ENCODE measurements at regions not wholly inside any gene's neighbourhood (a gene's known extent, or its start where the extent isn't known, plus 50 kb on each side); places are given as distances from the start of the nearest gene placed in this dataset.
"Not testable (repeated sequence)": the region's sequence is repeated elsewhere in the genome, so short reads cannot be mapped to it uniquely, and the experiment has no call there.

DNA sequence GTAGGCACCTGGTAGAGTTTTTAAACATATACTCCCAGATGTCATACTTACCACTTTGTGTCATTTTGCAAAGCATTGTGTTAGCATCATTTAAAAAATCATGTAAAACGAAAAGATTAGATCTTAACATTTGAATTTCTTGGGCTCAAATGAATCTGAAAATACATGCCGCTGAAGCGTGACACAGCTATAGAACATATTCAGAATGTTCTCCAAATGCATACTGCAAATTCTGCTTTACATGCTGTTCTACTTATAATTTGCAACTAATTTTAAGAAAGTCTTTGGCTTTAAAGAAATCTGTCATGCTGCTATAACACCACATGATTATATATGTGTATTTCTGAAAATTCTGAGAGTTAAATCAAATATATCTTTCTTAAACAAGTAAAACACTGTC lies 109.2 kb upstream of the CAV2 start:
- no peak for DNase-seq
- H3K4me1 Mint-ChIP-seq, result no peaks in the 10 kb centered on the region
- no peak overlapping the region for H3K4me3 Mint-ChIP-seq
- no peak for ATAC-seq
- no peak overlapping the region for H3K27ac Mint-ChIP-seq
- peaks cover 21% of the 10 kb centered on the region for H3K27me3 Mint-ChIP-seq
- no peaks in the 10 kb centered on the region for H3K9me3 Mint-ChIP-seq

DNA sequence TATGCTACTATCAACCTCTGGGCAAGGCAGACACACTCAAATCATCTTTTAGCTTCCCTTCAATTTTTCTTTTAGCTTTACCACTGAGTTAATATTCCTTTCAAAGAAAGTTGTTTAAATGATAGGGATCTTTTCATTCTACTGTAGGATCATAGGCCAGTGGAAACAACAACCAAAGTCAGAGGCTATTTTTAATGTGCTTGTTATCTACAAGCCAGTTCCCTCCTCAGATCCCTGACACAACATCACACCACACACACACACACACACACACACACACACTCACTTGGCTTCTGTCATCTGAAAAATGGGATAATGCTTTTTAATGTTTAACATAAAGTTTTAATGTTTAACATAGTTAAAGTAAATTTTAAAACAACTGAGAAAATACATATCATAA lies 106.7 kb upstream of the CAV2 start:
- H3K4me1 Mint-ChIP-seq, result no peaks in the 10 kb centered on the region
- ATAC-seq (no peak), DNase-seq (no peak)
- peaks cover 19% of the 10 kb centered on the region for H3K27me3 Mint-ChIP-seq
- H3K4me3 Mint-ChIP-seq, result no peak overlapping the region
- no peak overlapping the region for H3K27ac Mint-ChIP-seq
- peaks cover 0 to 2% of the 10 kb centered on the region in 2 donors for H3K9me3 Mint-ChIP-seq

DNA sequence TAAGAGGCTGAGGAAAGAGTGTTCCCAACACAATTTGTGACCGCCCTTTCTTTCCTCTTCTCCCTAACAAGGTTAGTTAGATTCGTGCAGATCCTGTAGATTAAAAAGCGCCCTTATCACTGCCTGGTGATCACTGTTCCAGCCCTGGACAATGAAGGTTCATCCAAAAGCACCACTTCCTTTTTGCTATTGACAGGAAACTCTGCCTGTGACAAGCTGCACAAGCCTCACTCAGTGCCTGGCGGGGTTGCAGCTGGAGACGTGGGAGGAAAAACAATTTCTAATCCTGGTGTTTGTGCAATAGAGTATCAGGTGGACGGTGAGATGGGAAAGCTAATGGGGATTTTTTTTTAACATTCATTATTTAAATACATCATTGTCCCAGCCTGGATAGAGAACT lies 105.9 kb upstream of the CAV2 start:
- Mint-ChIP-seq H3K4me3 (no peak overlapping the region), H3K9me3 (peaks cover 0 to 7% of the 10 kb centered on the region in 2 donors), H3K4me1 (no peaks in the 10 kb centered on the region), H3K27ac (no peak overlapping the region), H3K27me3 (peaks cover 19% of the 10 kb centered on the region)
- DNase-seq (no peak), ATAC-seq (no peak)

DNA sequence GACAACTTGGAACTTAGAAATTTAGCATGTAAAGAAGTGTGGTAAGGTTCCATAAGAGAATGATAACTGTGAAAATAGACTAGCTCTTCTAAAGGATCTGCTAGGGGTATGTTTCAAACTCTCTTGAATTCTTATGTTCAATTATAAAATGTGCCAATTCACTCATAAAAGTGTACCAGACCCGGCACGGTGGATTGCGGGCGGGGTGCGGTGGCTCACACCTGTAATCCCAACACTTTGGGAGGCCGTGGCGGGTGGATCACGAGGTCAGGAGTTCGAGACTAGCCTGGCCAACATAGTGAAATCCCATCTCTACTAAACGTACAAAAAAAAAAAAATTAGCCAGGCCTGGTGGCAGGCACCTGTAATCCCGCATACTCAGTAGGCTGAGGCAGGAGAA lies 105.4 kb upstream of the CAV2 start:
- no peak for ATAC-seq
- H3K4me3 Mint-ChIP-seq, result no peak overlapping the region
- no peak overlapping the region for H3K27ac Mint-ChIP-seq
- no peak for DNase-seq
- H3K4me1 Mint-ChIP-seq, result no peaks in the 10 kb centered on the region
- H3K27me3 Mint-ChIP-seq, result peaks cover 19% of the 10 kb centered on the region
- peaks cover 0 to 7% of the 10 kb centered on the region in 2 donors for H3K9me3 Mint-ChIP-seq

DNA sequence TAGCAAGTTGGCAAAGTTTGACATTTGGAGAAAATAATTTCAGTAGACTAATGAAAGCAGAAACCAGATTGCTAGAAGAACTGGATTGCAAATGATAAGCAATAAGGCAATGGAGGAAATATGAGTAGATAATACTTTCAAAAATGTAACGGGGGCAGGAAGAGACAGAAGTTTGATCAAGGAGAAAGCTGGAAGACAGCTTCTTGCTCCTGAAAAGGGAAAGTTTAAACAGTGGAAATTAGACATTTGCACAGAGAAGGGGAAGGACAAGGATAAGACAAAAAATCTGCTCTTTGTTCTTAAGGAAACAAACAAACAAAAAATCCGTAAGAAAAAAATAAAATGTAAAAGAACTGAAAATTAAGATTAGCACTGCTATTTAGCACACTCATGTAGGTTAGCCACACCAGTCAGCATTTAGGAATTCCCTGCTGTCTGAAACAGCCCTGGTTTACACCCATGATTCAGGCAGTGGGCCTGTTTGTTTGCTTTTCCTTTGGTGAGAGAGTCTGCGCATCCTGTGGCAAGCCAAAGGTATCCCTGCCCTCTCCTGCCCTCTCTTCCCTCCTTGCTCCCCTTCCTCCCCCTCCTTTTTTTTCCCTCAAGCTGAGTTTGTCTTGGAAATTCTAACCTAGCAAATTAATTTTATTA lies 104.3 kb upstream of the CAV2 start:
- no peak overlapping the region for H3K27ac Mint-ChIP-seq
- H3K4me3 Mint-ChIP-seq, result no peak overlapping the region
- H3K27me3 Mint-ChIP-seq, result peaks cover 20% of the 10 kb centered on the region
- no peak for ATAC-seq
- no peak for DNase-seq
- H3K9me3 Mint-ChIP-seq, result peaks cover 0 to 7% of the 10 kb centered on the region in 2 donors
- H3K4me1 Mint-ChIP-seq, result no peaks in the 10 kb centered on the region

DNA sequence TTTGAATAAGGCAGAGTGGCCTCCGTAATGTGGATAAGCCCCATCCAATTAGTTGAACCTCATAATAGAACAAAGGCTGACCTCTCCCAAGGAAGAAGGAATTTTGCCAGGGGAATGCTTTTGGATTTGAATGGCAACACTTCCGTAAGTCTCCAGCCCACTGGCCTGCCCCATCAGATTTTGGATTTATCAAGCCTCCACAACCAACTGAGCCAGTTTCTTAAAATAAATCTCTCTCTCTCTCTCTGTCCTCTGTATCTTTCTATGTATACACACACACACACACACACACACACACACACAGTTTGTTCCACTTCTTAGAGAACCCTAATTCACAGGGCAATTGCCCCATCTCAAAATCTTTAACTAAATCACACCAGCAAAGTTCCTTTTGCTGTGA lies 100.9 kb upstream of the CAV2 start:
- H3K27ac Mint-ChIP-seq, result no peak overlapping the region
- H3K9me3 Mint-ChIP-seq, result peaks cover 0 to 7% of the 10 kb centered on the region in 2 donors
- no peak for ATAC-seq

DNA sequence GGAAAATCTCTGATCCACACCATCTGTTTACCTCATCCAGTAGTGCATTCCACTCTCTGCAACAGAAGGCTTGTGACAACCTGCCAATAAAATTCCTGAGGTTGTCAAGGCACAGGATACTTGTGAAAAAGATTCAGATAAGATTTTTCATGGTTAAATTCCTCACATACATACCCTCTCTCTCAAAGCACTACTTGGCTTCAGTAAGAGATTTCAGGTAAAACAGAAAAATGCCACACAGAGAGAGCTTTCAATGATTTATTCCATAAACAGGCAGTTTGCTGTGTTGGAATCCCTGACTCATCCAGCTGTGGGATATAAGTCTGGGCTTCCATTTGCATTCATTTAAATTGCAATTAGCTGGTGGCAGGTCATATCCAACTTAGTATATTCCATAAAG lies 99.7 kb upstream of the CAV2 start:
- Mint-ChIP-seq H3K9me3 (peaks cover 0 to 7% of the 10 kb centered on the region in 2 donors), H3K4me3 (no peak overlapping the region), H3K4me1 (no peaks in the 10 kb centered on the region), H3K27me3 (peaks cover 31% of the 10 kb centered on the region), H3K27ac (no peak overlapping the region)
- DNase-seq, result no peak
- ATAC-seq, result no peak

More for the DNA sequence above, 100.9 kb upstream of the CAV2 start:
- Mint-ChIP-seq H3K4me3 (no peak overlapping the region), H3K27me3 (peaks cover 40% of the 10 kb centered on the region), H3K4me1 (no peaks in the 10 kb centered on the region)
- DNase-seq, result no peak

DNA sequence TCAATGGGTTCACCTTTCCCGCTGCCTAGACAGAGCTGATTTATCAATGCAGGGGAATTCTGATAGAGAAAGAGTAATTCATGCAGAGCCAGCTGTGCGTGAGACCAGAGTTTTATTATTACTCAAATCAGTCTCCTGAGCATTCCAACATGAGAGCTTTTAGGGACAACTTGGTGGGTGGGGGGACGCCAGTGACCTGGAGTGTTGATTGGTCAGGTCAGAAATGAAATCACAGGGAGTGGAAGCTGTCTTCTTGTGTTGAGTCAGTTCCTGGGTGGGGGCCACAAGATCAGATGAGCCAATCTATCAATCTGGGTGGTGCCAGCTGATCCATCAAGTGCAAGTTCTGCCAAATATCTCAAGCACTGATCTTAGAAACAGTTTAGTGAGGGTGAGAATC lies 99.0 kb upstream of the CAV2 start:
- ATAC-seq (no peak), DNase-seq (no peak)
- Mint-ChIP-seq H3K9me3 (peaks cover 0 to 7% of the 10 kb centered on the region in 2 donors), H3K27me3 (peaks cover 31% of the 10 kb centered on the region), H3K4me1 (no peaks in the 10 kb centered on the region), H3K4me3 (no peak overlapping the region), H3K27ac (no peak overlapping the region)

DNA sequence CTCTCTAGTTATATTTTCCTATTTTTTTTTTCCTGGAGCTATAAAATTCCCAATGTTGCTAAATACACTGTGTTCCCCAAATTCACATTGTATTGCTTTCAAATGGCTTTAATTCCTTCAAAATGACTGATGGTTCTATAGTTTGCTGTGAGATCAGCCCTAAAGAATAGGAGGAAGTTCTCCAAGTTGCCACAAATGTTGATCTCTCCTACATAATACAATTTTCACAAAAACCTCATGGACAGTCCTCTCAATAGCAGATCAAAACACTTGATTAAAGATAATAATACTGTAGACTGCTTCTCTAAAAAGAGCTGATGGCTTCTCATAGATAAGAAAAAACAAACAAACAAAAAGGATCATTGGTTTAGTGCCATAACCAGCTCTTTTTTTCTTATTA lies 97.8 kb upstream of the CAV2 start:
- no peak for DNase-seq

DNA sequence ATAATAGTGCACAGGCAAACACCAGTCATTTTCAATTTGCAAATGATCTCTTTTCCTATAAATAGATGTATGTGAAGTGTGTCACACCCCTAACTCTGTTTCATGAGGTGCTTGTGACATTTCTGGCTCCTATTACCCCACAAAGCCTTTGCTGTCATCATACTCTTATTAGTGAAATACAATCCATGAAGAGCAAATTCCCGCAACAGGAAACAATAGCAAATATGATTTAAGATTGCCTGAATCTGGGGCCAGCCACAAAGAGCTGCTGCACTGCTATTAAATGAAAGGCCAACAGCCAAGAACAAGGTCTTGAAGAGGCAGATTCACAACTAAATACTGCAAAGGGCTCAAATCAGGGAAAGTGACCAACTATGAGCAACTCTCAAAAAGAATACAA lies 96.3 kb upstream of the CAV2 start:
- DNase-seq (no peak), ATAC-seq (no peak)
- peaks cover 0 to under 1% of the 10 kb centered on the region in 2 donors for H3K9me3 Mint-ChIP-seq
- H3K27me3 Mint-ChIP-seq, result peaks cover 32% of the 10 kb centered on the region
- H3K4me1 Mint-ChIP-seq, result no peaks in the 10 kb centered on the region
- no peak overlapping the region for H3K27ac Mint-ChIP-seq
- H3K4me3 Mint-ChIP-seq, result no peak overlapping the region

More for the DNA sequence above, 97.8 kb upstream of the CAV2 start:
- Mint-ChIP-seq H3K4me3 (no peak overlapping the region), H3K9me3 (peaks cover 0 to 7% of the 10 kb centered on the region in 2 donors), H3K27ac (no peak overlapping the region), H3K4me1 (no peaks in the 10 kb centered on the region), H3K27me3 (peaks cover 32% of the 10 kb centered on the region)
- no peak for ATAC-seq

DNA sequence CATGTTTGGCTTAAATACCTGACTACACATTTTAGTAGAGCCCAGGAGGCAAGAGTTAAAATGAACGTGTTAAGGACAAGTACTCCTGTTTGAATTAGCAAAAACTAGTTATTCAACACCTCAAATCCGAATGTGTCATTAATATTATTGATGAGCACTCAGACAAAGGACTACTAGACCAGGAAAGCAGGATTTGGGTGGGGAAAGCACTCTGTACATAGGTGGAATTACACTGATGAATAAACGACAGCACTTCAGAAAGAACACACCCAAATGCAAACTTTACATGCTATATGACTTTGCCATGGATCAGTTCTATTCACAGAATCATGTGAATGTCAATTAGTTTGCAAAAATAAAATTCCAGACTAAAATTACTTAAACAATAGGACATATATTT lies 95.1 kb upstream of the CAV2 start:
- DNase-seq, result no peak
- no peaks in the 10 kb centered on the region for H3K4me1 Mint-ChIP-seq
- H3K27me3 Mint-ChIP-seq, result peaks cover 32% of the 10 kb centered on the region
- H3K9me3 Mint-ChIP-seq, result no peaks in the 10 kb centered on the region
- H3K27ac Mint-ChIP-seq, result no peak overlapping the region
- no peak for ATAC-seq
- no peak overlapping the region for H3K4me3 Mint-ChIP-seq

DNA sequence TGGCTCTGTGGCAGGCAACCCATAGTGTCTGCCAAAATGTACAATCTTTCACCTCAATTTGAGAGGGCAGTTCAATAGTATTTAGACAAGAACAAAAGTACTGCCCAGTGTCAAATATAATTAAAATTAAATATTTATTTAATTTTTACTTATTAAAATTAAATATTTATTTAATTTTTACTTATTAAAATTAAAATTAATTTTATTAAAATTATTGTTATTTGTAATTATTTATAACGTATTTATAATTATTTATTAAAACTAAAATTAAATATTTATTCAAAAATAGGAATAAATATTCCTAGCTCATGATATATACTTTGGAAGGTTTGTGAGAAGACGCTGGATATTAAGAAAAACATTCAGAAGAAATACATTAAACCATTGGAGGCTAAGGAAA lies 93.7 kb upstream of the CAV2 start:
- DNase-seq, result no peak
- Mint-ChIP-seq H3K27ac (no peak overlapping the region), H3K9me3 (no peaks in the 10 kb centered on the region), H3K4me3 (no peak overlapping the region), H3K27me3 (peaks cover 26% of the 10 kb centered on the region), H3K4me1 (no peaks in the 10 kb centered on the region)
- ATAC-seq, result no peak

DNA sequence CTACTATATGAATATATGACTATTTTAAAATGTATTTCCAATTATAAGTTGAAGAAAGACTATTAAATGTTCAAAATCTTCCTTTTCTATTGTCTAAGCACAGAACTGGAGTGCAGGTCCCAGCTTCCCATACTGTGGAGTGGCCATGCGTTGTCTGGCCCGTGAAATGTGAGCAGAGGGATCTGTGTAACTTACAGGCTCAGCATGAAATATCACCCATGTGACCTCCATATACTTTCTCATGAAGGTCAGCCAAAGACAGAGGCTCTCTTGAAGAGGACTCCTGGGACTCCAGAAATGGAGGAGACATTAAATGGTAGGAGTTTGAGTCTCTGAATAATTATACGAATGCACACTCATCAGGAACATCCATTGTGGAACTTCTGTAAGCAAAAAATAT lies 92.4 kb upstream of the CAV2 start:
- H3K4me3 Mint-ChIP-seq, result no peak overlapping the region
- no peak for DNase-seq
- no peak overlapping the region for H3K27ac Mint-ChIP-seq
- no peaks in the 10 kb centered on the region for H3K9me3 Mint-ChIP-seq
- peaks cover 22% of the 10 kb centered on the region for H3K27me3 Mint-ChIP-seq
- no peak for ATAC-seq
- H3K4me1 Mint-ChIP-seq, result no peaks in the 10 kb centered on the region

DNA sequence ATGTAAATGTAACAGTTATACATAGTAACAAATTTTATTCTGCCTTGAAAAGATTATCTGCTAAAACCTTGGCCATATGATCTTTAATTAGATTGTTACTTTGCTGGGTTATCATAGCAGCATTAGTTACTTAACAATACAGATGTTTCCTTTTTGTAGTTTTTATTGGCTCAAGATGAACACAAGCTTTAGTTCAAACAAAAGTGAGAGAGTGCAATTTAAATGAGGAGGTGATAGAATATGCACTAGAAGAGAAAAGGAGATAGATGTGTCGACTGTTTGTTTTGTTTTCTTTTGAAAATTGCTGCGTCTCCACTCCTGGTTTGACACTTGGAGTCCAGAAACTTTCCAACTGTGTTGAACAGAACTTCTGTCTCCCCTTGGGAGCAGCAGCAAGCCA lies 91.4 kb upstream of the CAV2 start:
- H3K9me3 Mint-ChIP-seq, result no peaks in the 10 kb centered on the region
- H3K27me3 Mint-ChIP-seq, result peaks cover 12% of the 10 kb centered on the region
- H3K4me1 Mint-ChIP-seq, result no peaks in the 10 kb centered on the region
- DNase-seq (no peak), ATAC-seq (no peak)
- no peak overlapping the region for H3K4me3 Mint-ChIP-seq
- no peak overlapping the region for H3K27ac Mint-ChIP-seq

DNA sequence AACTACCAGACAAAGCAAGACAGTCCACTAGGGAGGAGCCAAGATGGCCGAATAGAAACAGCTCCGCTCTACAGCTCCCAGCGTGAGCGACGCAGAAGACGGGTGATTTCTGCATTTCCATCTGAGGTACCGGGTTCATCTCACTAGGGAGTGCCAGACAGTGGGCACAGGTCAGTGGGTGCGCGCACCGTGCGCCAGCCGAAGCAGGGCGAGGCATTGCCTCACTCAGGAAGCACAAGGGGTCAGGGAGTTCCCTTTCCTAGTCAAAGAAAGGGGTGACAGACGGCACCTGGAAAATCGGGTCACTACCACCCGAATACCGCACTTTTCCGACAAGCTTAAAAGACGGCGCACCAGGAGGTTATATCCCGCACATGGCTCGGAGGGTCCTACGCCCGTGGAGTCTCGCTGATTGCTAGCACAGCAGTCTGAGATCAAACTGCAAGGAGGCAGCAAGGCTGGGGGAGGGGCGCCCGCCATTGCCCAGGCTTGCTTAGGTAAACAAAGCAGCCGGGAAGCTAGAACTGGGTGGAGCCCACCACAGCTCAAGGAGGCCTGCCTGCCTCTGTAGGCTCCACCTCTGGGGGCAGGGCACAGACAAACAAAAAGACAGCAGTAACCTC lies 90.6 kb upstream of the CAV2 start:
- not testable (repeated sequence) for ATAC-seq, H3K4me3 Mint-ChIP-seq, H3K9me3 Mint-ChIP-seq, DNase-seq, H3K4me1 Mint-ChIP-seq, H3K27ac Mint-ChIP-seq, H3K27me3 Mint-ChIP-seq

DNA sequence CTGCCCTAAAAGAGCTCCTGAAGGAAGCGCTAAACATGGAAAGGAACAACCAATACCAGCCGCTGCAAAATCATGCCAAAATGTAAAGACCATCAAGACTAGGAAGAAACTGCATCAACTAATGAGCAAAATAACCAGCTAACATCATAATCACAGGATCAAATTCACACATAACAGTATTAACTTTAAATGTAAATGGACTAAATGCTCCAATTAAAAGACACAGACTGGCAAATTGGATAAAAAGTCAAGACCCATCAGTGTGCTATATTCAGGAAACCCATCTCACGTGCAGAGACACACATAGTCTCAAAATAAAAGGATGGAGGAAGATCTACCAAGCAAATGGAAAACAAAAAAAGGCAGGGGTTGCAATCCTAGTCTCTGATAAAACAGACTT lies 88.8 kb upstream of the CAV2 start:
- H3K9me3 Mint-ChIP-seq, H3K27me3 Mint-ChIP-seq, H3K4me1 Mint-ChIP-seq, H3K4me3 Mint-ChIP-seq, H3K27ac Mint-ChIP-seq, DNase-seq, ATAC-seq: not testable (repeated sequence)
